ENCODE measurements at regions not wholly inside any gene's neighbourhood (a gene's known extent, or its start where the extent isn't known, plus 50 kb on each side); places are given as distances from the start of the nearest gene placed in this dataset.

DNA sequence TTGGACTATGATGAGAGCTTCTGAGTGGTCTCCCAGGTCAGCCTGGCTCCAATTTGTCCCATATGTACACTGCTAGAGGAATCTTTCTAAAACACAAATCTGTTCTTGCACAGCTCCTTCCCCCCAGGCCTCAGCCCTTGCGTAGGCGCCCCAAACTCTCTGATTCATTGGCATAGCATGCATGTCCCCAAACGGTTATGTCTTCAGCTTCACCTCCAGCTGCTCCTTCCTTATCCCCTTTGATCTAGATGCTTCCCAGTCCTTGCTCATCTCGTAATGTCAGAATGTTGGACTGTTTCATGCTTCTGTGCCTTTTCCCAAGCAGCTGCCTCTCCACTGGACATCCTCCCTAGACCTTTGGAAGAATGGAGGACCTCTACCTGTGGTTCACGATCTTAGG is 60.1 kb upstream of the BASP1 start:
- TF ChIP-seq ZNF274 (IDR thresholded peaks at IDR 0.05; ENCODE audit: low read depth, low read length) = no peak
- TF ChIP-seq YY1 (IDR thresholded peaks at IDR 0.05; ENCODE audit: insufficient read depth, insufficient read length) = no peak
